ENCODE measurements at regions not wholly inside any gene's neighbourhood (a gene's known extent, or its start where the extent isn't known, plus 50 kb on each side); places are given as distances from the start of the nearest gene placed in this dataset.

DNA sequence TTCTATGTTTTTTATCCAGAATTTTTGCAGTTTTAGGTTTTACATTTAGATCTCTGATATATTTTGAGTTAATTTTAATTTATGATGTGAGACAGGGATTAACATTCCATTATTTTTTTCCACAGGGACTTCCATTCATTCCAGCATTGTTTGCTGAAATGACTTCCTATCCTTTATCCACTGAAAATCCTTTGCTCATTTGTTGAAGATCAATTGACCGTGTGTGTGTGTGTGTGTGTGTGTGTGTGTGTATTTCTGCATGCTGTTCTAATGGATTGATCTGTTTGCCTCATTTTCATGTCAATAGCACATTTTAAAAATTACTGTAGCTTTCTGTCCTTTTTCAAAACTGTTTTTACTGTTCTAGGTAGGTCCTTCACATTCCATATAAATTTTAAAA is 480.3 kb downstream of the DSC3 start:
- intact Hi-C loops (cut with micrococcal nuclease; ENCODE audit: unreplicated experiment) (no loop called here), in situ Hi-C loops (cut with MboI) (no loop called here)
- ChIA-PET RAD21 (ENCODE audit: unreplicated experiment) (interaction anchor here (0.8 to 1.7 kb wide), 2 partner anchors 76 to 150 kb away, joined by 3 read pairs; no protein-coding TSS in a partner anchor), POLR2A (interaction anchor here (0.6 kb wide), 1 partner anchor 1493 kb away, joined by 4 read pairs; no protein-coding TSS in a partner anchor), CTCF (interaction anchor here (0.7 to 1.2 kb wide), 3 partner anchors 36 to 959 kb away, joined by 3 to 4 read pairs (median 3); no protein-coding TSS in a partner anchor), SMC1A (ENCODE audit: uncharacterized antibody, unreplicated experiment) (interaction anchor here (0.7 to 2.2 kb wide), 5 partner anchors 11 to 158 kb away, joined by 3 to 13 read pairs (median 3); no protein-coding TSS in a partner anchor)
- no TSS peak for BruUV-seq (replicated peaks)
- Histone ChIP-seq H3K79me2 (ENCODE audit: control insufficient read depth, insufficient read depth, low read length) (no peaks in the 10 kb centered on the region), H2AFZ (ENCODE audit: control insufficient read depth, low read depth, low read length) (no peak overlapping the region), H3K4me3 (no peak overlapping the region), H3K27ac (ENCODE audit: control insufficient read depth, insufficient read depth) (no peak overlapping the region), H3K27me3 (replicated peaks in 1 of 2; ENCODE audit: control insufficient read depth in 2 of 2, insufficient read depth in 2 of 2, low read length in 1 of 2) (no peaks in the 10 kb centered on the region), H4K20me1 (ENCODE audit: control insufficient read depth, insufficient read depth) (no peaks in the 10 kb centered on the region), H3K9me3 (replicated peaks; ENCODE audit: control insufficient read depth, insufficient read depth, low read length) (no peaks in the 10 kb centered on the region), H3K4me2 (ENCODE audit: control insufficient read depth, insufficient read depth) (no peak overlapping the region), H3K9ac (ENCODE audit: control insufficient read depth, insufficient read depth, low read length) (no peak overlapping the region), H3K4me1 (ENCODE audit: control insufficient read depth, insufficient read depth, low read length) (no peaks in the 10 kb centered on the region), H3K36me3 (ENCODE audit: control insufficient read depth in 2 of 2, insufficient read depth in 2 of 2, low read length in 1 of 2) (no peaks in the 10 kb centered on the region)
- WGBS (ENCODE audit: insufficient coverage, insufficient replicate concordance, low lambda C conversion rate, missing lambda C conversion rate), result 0% methylated on average over 1 of the region's 1 CpG
- no peak for ATAC-seq
- no peak for DNase-seq (ENCODE audit: low read depth, low spot score)
- TF ChIP-seq JUND (IDR thresholded peaks at IDR 0.05; ENCODE audit: low read depth, low read length) (no peak), BACH1 (IDR thresholded peaks at IDR 0.05; ENCODE audit: borderline replicate concordance) (no peak), MEF2B (IDR thresholded peaks at IDR 0.05; ENCODE audit: partially characterized antibody, poor library complexity, severe bottlenecking) (no peak), EZH2 (IDR thresholded peaks at IDR 0.05; ENCODE audit: borderline replicate concordance, control insufficient read depth, low read depth, low read length) (no peak), NR2C1 (IDR thresholded peaks at IDR 0.05) (no peak), BMI1 (IDR thresholded peaks at IDR 0.05; ENCODE audit: borderline replicate concordance) (no peak), DPF2 (IDR thresholded peaks at IDR 0.05) (no peak), NR2F1 (conservative IDR thresholded peaks at IDR 0.05) (no peak), TCF3 (IDR thresholded peaks at IDR 0.05; ENCODE audit: borderline replicate concordance, insufficient read depth, low read depth, low read length) (no peak), RAD21 (IDR thresholded peaks at IDR 0.05; ENCODE audit: insufficient read depth, low read depth, low read length) (no peak), KAT2A (conservative IDR thresholded peaks at IDR 0.05; ENCODE audit: control insufficient read depth, low read depth, low read length) (no peak)
- TF ChIP-seq, protein P1, sequence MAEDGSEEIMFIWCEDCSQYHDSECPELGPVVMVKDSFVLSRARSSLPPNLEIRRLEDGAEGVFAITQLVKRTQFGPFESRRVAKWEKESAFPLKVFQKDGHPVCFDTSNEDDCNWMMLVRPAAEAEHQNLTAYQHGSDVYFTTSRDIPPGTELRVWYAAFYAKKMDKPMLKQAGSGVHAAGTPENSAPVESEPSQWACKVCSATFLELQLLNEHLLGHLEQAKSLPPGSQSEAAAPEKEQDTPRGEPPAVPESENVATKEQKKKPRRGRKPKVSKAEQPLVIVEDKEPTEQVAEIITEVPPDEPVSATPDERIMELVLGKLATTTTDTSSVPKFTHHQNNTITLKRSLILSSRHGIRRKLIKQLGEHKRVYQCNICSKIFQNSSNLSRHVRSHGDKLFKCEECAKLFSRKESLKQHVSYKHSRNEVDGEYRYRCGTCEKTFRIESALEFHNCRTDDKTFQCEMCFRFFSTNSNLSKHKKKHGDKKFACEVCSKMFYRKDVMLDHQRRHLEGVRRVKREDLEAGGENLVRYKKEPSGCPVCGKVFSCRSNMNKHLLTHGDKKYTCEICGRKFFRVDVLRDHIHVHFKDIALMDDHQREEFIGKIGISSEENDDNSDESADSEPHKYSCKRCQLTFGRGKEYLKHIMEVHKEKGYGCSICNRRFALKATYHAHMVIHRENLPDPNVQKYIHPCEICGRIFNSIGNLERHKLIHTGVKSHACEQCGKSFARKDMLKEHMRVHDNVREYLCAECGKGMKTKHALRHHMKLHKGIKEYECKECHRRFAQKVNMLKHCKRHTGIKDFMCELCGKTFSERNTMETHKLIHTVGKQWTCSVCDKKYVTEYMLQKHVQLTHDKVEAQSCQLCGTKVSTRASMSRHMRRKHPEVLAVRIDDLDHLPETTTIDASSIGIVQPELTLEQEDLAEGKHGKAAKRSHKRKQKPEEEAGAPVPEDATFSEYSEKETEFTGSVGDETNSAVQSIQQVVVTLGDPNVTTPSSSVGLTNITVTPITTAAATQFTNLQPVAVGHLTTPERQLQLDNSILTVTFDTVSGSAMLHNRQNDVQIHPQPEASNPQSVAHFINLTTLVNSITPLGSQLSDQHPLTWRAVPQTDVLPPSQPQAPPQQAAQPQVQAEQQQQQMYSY (CRISPR knock-in tag; IDR thresholded peaks at IDR 0.05), result no peak
- no peak for FAIRE-seq
